HG02642 (cell line): ENCODE measurements at regions not wholly inside any gene's neighbourhood (a gene's known extent, or its start where the extent isn't known, plus 50 kb on each side); places are given as distances from the start of the nearest gene placed in this dataset.
"Not testable (repeated sequence)": the region's sequence is repeated elsewhere in the genome, so short reads cannot be mapped to it uniquely, and the experiment has no call there.

Experiments used
- ATAC-seq: cut with Tn5 transposase; IDR thresholded peaks from one replicate; pipeline ENCODE4 v1.9.1; 2021; ENCODE audit warnings: mild to moderate bottlenecking; ENCODE audit not compliant: unreplicated experiment, poor library complexity

DNA sequence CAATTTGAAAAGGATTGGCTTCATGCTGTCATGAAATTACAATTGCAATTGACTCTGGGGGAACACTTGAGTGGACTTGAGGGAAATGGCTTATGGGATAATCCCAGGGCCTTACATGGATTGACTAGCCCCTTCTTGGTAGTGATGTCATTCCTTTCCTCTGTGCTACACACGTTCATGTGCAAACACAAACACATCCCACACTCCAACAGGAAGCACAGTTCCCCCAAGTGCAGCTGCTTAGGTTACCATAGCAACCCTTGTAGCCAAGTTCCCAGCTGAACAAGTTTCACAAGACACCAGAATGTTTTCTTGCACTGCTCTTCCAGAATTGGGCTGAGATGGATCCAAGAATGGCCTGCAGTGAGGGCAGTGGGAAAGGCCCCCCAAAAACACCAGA is 217.0 kb downstream of the ZNF621 start:
- no peak for ATAC-seq

DNA sequence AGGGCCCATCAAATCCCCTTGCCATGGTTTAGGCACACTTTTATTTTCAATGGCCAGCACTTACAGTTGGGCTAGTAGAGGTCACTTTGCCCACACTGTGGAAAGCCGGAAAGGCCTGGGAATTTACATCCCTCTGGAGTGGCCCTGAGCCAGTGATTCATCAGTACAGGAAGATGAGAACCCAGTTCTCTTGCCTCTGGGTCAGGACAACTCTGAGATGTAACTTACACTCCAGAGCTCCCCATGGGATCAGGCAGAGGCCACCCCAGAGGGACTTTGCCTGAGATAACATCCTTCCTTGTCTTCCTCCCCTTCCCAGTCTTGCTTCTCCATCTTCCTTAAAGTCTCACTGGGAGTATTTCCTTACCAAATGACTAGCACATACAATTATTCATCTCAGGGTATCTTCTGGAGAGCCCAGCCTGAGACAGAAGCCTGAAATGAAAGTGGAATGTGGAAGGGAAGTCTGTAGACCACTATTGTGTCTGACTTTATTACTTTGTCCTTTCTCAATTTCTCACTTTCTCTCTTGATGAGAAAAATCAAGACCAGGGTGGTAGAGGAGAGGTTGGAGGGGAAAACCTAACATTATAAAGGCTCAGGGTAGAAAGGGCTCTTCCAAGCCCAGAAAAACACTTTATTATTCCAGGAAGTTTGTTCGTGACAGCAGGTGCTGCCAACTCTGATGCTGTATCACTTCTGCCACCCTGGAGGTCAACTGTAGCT is 220.8 kb downstream of the ZNF621 start:
- no peak for ATAC-seq

DNA sequence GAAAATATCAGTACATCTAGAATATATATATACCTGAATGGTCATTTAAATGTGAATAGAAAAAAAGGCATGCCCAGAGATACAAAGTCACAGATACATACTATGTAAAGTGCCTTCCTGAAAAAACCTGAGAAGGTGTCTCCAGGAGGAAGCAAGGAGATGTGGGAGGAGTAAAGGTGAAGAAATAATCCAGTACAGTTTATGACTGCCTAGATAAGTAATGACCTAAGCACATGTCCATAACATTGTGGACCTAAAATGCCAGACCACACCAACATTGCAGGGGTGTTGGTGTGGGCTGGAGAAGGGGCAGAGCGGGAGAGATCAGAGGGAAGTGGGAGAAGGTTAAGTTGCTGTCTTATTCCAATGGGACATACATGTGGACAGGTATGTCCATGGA is 226.9 kb downstream of the ZNF621 start:
- no peak for ATAC-seq

DNA sequence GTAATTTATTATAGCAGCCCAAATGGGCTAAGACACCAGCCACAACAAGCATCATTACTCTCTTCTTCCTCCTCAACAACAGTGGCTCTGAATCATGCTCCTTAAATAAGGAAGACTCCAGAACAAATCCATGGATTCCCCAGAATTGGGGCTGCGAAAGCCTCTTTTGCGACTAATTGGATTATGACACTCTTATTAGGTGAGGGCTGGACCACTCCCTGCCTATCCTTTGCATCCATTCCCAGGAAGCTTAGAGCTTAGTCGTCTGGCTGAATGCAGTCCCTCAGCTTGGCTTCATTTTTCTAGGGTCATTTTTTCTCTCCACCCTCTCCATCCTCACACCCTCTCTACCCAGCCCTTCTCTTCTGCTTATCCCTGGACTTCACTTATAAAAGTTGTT is 227.7 kb downstream of the ZNF621 start:
- no peak for ATAC-seq

DNA sequence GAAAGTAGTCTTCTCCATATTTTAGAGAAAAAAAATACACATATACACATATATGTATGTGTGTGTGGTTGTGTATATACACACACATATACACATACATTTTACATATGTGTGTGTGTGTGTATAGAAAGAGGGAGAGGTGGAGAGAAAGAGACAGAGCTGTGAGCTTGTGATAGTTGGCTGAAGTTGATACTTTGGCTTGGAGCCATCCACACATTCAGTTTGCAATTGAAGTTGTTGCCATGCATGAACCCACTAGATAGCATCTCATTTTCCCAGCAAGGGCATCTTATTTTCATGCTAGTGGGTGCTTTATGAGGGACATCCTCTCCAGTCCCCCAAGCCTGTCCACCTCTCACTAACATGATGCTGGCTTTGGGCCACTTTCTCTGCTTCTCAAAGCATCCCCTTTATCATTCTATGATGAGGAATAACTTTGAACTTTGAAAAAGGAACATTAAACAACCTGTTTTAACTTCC is 228.6 kb downstream of the ZNF621 start:
- no peak for ATAC-seq

DNA sequence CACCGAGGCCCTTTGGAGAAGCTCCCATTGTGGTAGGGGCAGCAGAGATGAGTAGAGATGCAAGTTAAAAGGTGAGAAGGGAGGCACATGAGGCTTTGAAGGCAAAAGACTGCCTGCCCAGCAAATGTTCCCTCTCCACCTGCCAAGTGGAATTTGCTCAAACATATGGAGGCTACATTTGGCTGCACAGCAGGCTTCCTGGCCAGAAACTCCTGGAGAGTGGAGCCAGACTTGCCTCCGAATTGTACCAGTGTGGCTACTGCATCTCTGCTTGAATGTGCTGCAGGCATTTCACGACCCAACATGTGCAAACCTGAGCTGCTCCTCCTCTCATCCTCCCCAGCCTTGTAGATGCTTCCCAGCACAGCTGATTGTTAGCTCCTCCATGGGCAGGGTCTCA is 229.2 kb downstream of the ZNF621 start:
- ATAC-seq = no peak

DNA sequence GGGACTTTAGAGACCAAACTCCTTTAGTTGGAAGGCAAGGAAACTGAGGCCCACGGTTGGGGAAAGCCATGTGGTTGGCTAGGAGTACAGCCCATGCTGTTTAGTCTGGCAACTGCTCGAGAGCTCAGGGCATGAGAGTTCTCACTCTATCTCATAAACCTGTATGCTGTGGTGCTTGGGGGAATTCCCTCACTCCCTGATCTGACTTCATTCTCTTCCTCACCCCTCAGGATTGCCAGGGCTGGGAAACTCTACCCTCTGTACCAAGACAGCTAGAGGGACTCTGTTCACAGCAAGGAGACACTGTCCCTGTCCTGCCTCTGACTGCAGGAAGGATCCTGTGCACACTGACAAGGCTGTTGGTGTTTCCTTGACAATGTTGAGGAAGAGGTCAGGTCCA is 230.2 kb downstream of the ZNF621 start:
- ATAC-seq = no peak

DNA sequence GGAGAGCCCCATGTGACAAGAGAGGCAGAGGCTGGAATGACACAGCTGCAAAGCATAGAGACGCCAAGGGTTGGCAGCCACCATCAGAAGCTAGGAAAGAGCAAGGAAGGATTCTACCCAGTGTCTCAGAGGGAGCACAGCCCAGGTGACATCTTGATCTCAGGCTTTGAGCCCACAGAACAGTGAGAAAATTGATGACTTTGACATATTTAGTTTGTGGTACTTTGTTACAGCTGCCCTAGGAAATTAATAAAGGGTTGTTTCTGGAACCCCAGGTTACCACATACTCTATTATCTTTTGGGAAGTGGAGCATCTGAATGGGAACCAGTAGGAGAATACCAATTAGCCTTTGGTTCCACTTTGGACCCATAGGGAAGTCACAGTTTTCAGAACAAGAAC is 231.7 kb downstream of the ZNF621 start:
- ATAC-seq = no peak

DNA sequence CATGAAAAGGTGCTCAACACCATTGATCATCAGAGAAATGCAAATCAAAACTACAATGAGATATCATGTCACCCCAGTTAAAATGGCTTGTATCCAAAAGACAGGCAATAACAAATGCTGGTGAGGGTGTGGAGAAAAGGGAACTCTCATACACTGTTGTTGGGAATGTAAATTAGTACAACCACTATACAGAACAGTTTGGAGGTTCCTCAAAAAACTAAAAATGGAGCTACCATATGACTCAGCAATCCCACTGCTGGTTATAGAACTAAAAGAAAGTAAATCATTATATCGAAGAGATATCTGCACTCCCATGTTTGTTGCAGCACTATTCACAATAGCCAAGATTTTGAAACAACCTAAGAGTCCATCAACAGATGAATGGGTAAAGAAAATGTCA is 238.0 kb downstream of the ZNF621 start:
- ATAC-seq = not testable (repeated sequence)

DNA sequence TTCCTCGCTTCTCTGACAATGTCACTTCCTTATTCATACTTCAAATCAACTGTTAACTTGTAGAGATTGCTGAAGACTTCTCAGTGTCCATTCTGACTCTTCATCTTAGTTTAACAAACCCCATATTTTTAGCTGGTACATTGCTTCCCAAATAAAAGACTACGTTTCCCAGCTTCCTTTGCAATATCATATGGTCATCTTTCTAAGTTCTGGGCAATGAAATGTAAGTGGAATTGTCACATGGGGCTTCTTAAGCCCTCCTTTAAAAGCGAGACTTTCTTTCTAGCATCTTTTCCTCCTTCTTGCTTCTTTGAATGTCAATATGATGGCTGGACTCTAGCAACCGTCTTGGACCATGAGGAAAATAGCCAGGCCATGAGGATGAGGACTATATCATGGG is 239.0 kb downstream of the ZNF621 start:
- no peak for ATAC-seq

DNA sequence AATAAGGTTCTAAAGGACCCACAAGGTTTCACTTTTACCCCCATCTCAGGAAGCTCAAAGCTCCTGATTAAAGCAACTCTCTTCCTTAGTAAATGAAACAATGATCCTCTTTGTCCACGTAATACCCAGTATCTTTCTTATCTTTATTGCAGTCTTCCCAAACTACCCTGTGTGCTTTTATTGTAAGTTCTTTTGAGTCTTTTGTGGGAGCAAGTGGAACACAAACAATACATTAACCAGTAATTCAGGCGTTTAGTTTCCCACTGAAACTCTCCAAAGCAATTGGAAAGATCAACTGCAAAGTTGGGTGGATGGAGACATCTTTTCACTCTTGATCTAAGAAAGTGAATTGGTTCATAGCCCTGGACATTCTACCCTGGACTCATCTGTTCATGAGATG is 240.0 kb downstream of the ZNF621 start:
- no peak for ATAC-seq

DNA sequence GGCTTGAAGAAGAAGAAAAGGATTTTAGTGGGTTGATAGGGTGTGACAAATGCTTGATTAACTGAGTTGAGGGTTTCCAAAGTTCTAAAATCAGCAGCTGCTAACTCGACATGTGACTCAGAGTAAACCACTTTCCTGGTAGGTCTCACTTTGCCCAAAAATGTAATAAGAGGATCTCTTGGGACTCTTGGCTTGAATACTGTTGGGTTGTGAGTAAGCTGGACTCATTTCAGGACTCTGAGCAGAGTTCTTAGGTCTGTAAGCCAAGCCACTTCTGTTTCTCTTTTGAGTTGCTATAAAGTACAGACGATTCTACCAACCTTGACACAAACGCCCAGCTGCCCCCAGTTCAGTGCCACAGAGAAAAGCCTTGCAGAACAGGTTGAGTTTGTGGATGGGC is 241.1 kb downstream of the ZNF621 start:
- ATAC-seq = peak; percentile 67

DNA sequence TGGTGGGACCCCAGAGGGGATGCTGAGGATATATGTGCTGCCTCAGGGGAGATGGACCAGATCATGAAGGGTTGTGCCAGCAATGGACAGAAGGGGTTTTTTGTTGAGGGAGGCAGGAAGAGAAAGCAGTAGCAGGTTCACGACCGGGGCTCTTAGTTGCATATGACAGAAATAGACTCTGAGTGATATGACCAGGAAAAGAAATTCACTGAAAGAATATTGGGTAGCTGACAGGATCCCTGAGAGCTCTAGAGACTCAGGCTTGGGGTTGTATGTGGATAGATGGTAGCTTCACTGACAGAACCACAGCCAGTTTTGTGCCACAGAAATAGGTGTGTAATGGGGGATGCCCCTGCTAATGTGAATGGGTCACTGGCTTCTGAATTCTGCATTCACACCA is 241.6 kb downstream of the ZNF621 start:
- ATAC-seq = peak; percentile 47

DNA sequence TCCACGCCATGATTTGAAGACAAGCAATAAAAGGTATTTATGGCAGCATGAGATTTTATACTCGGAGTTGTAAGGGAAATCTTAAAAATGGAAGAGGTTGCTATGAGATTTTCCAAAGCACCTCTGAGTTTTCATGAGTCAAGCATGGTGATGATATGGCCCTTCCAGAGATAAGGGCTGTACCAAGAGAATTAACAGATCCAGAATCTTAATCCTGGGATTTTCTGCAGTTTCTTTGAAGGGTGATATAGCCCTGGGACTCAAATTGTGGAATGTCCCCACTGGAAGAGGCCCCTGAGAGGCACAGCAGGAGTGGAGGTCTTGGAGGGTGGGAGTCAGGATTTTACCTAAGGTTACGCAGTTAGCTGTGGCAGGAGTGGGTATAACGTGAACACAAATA is 243.3 kb downstream of the ZNF621 start:
- ATAC-seq = no peak

DNA sequence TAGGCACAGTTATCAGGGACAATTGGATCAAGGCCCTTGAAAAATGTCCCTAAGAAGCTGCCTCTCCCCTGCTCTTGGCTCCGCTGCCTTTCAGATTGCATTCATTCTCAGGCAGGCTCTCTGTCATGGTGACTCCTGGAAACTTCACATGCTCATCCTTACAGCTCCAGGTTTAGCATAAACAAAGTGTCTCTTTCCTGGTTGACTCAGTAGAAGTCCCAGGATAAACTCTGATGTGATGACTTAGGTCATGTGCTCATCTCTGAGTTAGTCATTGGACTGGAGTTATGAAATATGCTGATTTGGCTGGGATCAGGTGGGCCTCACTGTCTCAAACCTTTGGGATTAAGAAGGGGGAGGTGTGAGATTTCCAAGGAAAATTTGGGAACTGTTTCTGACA is 243.8 kb downstream of the ZNF621 start:
- no peak for ATAC-seq

DNA sequence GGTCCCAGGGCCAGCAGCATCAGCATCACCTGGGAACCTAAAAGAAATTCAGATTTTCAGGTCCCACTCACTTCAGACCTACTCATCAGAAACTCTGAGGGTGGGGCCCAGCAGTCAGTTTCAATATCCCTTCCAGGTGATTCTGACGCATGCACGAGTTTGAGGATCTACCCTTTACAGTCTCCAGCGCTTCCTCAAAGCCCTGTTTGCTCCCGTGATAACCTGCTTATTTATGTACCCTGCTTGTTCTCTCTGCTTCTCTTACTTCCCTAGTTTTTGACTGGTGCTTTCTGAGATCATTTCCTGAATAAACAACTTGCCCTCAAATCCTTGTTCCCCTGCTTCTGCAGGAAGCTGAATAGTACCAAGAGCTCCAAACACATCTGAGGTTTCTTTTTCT is 245.3 kb downstream of the ZNF621 start:
- ATAC-seq = no peak

DNA sequence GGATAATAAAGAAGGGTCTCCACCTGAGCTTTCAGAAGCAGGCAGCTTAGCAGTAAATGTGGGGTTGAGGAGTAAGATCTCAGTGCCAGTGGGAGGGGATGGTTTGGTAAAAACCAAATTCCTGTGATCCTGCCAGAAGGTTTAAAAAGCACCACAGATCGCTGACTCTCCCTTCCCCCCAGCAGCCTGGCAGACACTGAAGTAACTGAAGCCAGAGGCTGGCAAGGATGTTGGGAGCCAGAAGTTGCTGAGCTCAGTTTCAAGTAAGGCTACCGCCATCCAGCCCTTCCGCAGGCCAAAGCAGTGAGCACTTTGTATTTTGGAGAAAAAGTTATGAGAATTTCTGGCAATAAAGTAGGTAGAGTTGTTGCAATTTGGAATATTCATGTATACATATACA is 246.4 kb downstream of the ZNF621 start:
- no peak for ATAC-seq

DNA sequence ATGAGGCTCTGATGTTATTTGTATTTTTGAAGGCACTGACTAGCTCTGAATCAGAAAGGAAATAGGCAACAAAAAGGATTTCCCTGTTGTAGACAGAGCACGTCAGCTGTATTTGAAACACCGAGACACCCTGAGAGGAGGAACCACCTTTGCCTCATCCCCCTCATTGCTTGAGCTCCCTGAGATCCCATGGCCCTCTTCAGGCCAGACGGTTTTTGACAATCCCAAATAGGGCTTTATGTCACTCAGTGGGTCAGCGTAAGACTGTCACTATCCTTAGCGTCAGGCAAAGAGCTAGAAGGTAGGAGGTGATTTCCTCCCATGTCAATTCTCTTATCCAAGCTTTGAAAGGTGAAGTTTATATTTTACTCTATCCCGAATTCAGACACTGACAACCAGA is 254.3 kb downstream of the ZNF621 start:
- no peak for ATAC-seq

DNA sequence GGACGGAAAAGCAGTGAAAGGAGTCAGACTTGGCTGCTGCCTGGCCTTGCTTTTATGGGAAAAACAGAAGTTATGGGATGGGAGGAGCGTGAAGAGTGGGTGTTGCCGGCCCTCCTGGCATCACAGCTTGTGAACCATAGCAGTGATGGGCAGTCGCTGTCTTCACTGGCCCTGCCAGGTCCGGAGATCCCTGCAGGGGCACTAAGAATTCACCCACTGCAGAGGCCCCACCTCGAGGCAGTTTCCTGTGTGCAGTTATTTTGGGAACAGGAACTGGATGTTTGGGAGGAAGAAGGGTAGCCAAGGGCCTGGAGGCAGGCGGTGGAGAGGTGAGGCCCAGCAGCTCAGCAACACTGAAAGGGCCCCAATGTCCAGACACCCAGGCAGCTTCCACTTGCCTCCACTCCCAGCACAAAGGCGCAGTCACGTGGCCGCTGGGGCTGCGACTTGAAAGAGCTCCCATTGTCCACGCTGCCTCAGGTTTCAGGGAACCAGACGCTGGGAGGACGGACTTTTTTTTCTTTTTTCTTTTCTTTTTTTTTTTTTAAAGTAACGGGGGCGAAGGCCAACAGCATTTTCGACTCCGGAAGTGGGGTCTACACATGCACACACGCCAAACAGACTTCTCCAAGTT is 255.6 kb downstream of the ZNF621 start:
- ATAC-seq = no peak

DNA sequence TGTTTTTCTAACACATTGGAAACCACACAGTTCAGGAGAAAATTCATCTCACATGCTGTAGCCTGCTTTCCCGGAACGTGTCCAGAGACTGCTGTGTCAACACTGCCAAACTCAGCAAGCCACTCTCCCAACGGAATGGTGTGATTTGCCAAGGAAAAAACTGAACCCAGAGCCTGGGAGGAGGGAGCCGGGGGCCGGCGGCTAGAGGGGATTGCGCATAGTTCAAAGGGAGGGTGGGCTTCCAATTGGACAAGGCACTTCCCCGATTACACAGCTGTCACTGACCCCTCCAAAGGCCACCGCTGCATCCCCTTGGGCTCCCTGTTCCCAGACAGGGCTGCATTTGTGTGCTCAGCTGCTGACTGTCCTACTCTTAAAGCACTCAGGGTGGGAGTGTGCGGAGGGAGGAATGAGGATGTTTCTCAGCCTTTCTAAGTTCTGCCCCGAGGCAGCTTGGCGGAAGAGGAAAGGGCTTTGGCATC is 256.2 kb downstream of the ZNF621 start:
- no peak for ATAC-seq

DNA sequence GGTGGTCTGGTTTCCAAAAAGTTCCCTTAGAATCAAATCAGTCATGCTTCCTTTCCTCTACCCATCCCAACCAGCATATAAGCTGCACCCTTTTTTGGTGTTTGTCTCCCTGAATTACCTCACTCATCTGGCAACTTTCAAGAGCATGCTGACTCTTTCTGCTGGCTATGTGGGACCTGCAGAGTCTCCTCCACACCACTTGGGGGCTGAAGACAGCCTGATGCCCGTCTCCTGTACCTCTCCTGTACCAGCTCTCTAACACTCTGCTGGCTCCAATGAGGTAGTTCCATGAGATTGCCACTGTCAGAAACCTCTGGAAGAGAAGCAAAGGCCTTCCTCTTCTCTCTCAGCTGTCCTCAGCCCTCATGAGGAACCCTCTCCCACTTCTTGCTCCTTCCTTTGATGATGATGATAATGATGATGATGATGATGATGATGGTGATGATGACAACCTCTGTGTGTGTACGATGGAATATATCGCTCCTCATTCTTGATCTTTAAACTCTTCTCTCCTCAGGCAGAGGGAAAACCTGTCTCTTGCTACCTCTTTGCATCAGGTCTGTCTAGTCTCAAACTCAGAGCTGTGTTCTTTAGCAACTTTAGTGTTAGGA is 257.5 kb downstream of the ZNF621 start:
- ATAC-seq = peak; percentile 43

DNA sequence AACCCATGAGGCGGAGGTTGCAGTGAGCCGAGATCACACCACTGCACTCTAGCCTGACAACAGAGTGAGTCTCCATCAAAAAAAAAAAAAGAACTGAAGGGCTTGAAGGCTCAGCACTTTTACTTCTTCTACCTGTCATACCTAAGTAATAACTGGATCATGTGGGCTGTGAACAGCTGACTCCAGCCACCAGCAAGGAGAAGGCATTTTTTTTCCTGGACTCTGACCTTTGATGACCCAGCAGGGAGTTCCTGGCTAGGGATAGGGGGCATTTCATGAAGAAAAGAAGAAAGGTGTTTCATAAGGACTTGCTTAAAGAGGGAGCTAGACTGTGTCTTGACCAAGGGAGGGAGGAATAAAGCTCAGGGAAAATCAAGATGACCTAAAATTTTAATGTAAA is 266.0 kb downstream of the ZNF621 start:
- no peak for ATAC-seq
